GM18511 (cell line): ENCODE measurements at regions not wholly inside any gene's neighbourhood (a gene's known extent, or its start where the extent isn't known, plus 50 kb on each side); places are given as distances from the start of the nearest gene placed in this dataset.
"Not testable (repeated sequence)": the region's sequence is repeated elsewhere in the genome, so short reads cannot be mapped to it uniquely, and the experiment has no call there.

ENCODE experiments used
- ATAC-seq: cut with Tn5 transposase; IDR thresholded peaks from one replicate; pipeline ENCODE4 v1.9.1; 2021; ENCODE audit warnings: mild to moderate bottlenecking, moderate library complexity; ENCODE audit not compliant: unreplicated experiment

GRCh38 chr10:117780411-117780810, 237.9 kb downstream of the EMX2 start:
- ATAC-seq = no peak

GRCh38 chr10:117781216-117781831, 238.8 kb downstream of the EMX2 start:
- no peak for ATAC-seq

GRCh38 chr10:117782276-117782675, 239.7 kb downstream of the EMX2 start:
- no peak for ATAC-seq

- ATAC-seq = no peak
These were observed 241.3 kb downstream of the EMX2 start for GRCh38 chr10:117783698-117784395.

GRCh38 chr10:117784776-117785175, 242.2 kb downstream of the EMX2 start:
- no peak for ATAC-seq

GRCh38 chr10:117788911-117789310, 246.4 kb downstream of the EMX2 start:
- ATAC-seq = no peak

GRCh38 chr10:117790179-117790578, 247.6 kb downstream of the EMX2 start:
- ATAC-seq = no peak

- ATAC-seq = no peak
These were observed 248.1 kb downstream of the EMX2 start for GRCh38 chr10:117790621-117791020.

- no peak for ATAC-seq
These were observed 249.7 kb downstream of the EMX2 start for GRCh38 chr10:117792214-117792613.

- ATAC-seq = no peak
These were observed 250.5 kb downstream of the RAB11FIP2 start for GRCh38 chr10:117796130-117796745.

- no peak for ATAC-seq
These were observed 249.4 kb downstream of the RAB11FIP2 start for GRCh38 chr10:117797296-117797695.

- ATAC-seq = no peak
These were observed 245.1 kb downstream of the RAB11FIP2 start for GRCh38 chr10:117801691-117802090.

GRCh38 chr10:117804470-117805011, 242.2 kb downstream of the RAB11FIP2 start:
- ATAC-seq = no peak

GRCh38 chr10:117805139-117805538, 241.6 kb downstream of the RAB11FIP2 start:
- ATAC-seq = no peak

- no peak for ATAC-seq
These were observed 239.3 kb downstream of the RAB11FIP2 start for GRCh38 chr10:117807441-117807840.

GRCh38 chr10:117815816-117816215, 230.9 kb downstream of the RAB11FIP2 start:
- ATAC-seq = not testable (repeated sequence)

GRCh38 chr10:117817116-117817515, 229.6 kb downstream of the RAB11FIP2 start:
- ATAC-seq = no peak

- no peak for ATAC-seq
These were observed 228.0 kb downstream of the RAB11FIP2 start for GRCh38 chr10:117818721-117819120.

GRCh38 chr10:117819304-117819703, 227.4 kb downstream of the RAB11FIP2 start:
- ATAC-seq = no peak

- ATAC-seq = no peak
These were observed 222.8 kb downstream of the RAB11FIP2 start for GRCh38 chr10:117823980-117824379.

GRCh38 chr10:117830205-117830604, 216.5 kb downstream of the RAB11FIP2 start:
- ATAC-seq = no peak

GRCh38 chr10:117830787-117831212, 215.9 kb downstream of the RAB11FIP2 start:
- ATAC-seq = no peak
